ENCODE measurements at regions not wholly inside any gene's neighbourhood (a gene's known extent, or its start where the extent isn't known, plus 50 kb on each side); places are given as distances from the start of the nearest gene placed in this dataset.

DNA sequence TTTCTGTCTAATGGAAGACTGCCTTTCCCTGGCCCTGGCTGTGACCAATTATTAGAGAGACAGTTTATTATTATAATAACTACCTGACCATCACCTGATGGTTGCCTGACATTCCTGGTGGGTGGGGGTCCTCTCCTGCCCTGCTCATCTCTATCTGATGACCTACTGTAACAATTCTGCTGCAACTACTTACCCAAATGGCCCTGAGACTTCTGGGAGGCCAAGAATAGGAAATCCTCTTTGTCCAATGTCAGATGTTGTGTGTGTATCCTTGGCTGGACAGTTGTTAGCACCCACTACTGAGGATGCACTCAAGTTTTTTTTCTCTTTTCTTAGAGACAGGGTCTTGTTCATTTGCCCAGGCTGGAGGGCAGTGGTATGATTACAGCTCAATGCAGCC is 110.3 kb downstream of the DDX1 start:
- TF ChIP-seq CTCF (IDR thresholded peaks at IDR 0.05) = no peak
- TF ChIP-seq REST (IDR thresholded peaks at IDR 0.05; ENCODE audit: insufficient read depth in 1 of 2, low read depth in 2 of 2, low read length in 1 of 2) = no peak
- no peak for TF ChIP-seq SIN3A (IDR thresholded peaks at IDR 0.05; ENCODE audit: borderline replicate concordance, insufficient read depth, low read depth, low read length)
- no peak for TF ChIP-seq POLR2AphosphoS5 (IDR thresholded peaks at IDR 0.05; ENCODE audit: low read depth, low read length)
- TF ChIP-seq TCF7L2 (IDR thresholded peaks at IDR 0.05; ENCODE audit: low read depth, low read length) = no peak
